ENCODE measurements at regions not wholly inside any gene's neighbourhood (a gene's known extent, or its start where the extent isn't known, plus 50 kb on each side); places are given as distances from the start of the nearest gene placed in this dataset.

- no CpG with 5 or more reads among the region's 6 CpGs for WGBS (ENCODE audit: extremely low coverage, insufficient read length, low lambda C conversion rate)
- Mint-ChIP-seq H3K27ac (no peak overlapping the region), H3K4me3 (no peak overlapping the region), H3K27me3 (ENCODE audit: low read depth) (peaks cover 2% of the 10 kb centered on the region), H3K9me3 (peaks cover 45 to 57% of the 10 kb centered on the region in 2 experiments), H3K36me3 (ENCODE audit: insufficient read depth in 1 of 3, low read depth in 3 of 3) (peaks cover 17 to 41% (median 26%) of the 10 kb centered on the region in 3 experiments), H3K4me1 (peaks cover 2 to 7% of the 10 kb centered on the region in 2 experiments; a peak in 3 of 4 replicates)
- H4K91ac ChIP-seq (ENCODE audit: insufficient read length, low read depth, low read length), result no peak overlapping the region
- H3K27ac ChIP-seq (ENCODE audit: insufficient read length, low read depth, low read length), result no peak overlapping the region
- no peak overlapping the region for H4K8ac ChIP-seq (replicated peaks; ENCODE audit: insufficient read length, low read depth, low read length)
- H3K79me2 ChIP-seq (ENCODE audit: insufficient read depth, low read length), result no peaks in the 10 kb centered on the region
- TF ChIP-seq CTCF (conservative IDR thresholded peaks at IDR 0.05), result no peak
- no peaks in the 10 kb centered on the region for H3K23me2 ChIP-seq (ENCODE audit: insufficient read length, low read depth, low read length, poor library complexity, severe bottlenecking)
- no peaks in the 10 kb centered on the region for H3K27me3 ChIP-seq (ENCODE audit: insufficient read depth, low read length)
- H3K79me1 ChIP-seq (ENCODE audit: insufficient read depth, low read depth, low read length, poor library complexity, severe bottlenecking), result no peaks in the 10 kb centered on the region
- peaks cover 13% of the 10 kb centered on the region for H3K9me3 ChIP-seq (ENCODE audit: control insufficient read depth, low read depth, low read length)
- no peak overlapping the region for H3K23ac ChIP-seq (ENCODE audit: insufficient read length, low read depth, low read length)
- no peak overlapping the region for H2BK20ac ChIP-seq (ENCODE audit: low read depth, low read length, poor library complexity, severe bottlenecking)
- H3K56ac ChIP-seq (ENCODE audit: insufficient read length, low read depth, low read length), result no peak overlapping the region
- no peak overlapping the region for H2AFZ ChIP-seq (ENCODE audit: low read length)
- no peak overlapping the region for H2BK15ac ChIP-seq (ENCODE audit: low read depth, low read length)
- no peaks in the 10 kb centered on the region for H3K4me1 ChIP-seq (ENCODE audit: insufficient read depth, low read length)
- H3K14ac ChIP-seq (ENCODE audit: insufficient read depth, low read length), result no peak overlapping the region
- no peak overlapping the region for H2BK5ac ChIP-seq (ENCODE audit: insufficient read length, low read length)
- H4K20me1 ChIP-seq (ENCODE audit: control insufficient read depth, insufficient read depth, insufficient read length), result no peaks in the 10 kb centered on the region
- no peak overlapping the region for H2AK5ac ChIP-seq (ENCODE audit: insufficient read length, low read length)
- H3K4me2 ChIP-seq (ENCODE audit: insufficient read depth, insufficient read length, low read length), result no peak overlapping the region
- DNase-seq, result no peak
- no peak overlapping the region for H3K4ac ChIP-seq (ENCODE audit: low read depth, low read length)
- no peak overlapping the region for H4K5ac ChIP-seq (ENCODE audit: insufficient read length, low read depth, low read length)
- no peak overlapping the region for H2BK120ac ChIP-seq (ENCODE audit: low read depth, low read length, poor library complexity, severe bottlenecking)
- no peak overlapping the region for H2BK12ac ChIP-seq (ENCODE audit: insufficient read length, low read depth, low read length)
- H3T11ph ChIP-seq (ENCODE audit: low read length), result no peak overlapping the region
- no peak overlapping the region for H3K9ac ChIP-seq (ENCODE audit: extremely low read depth, insufficient read length, low read length)
- no peak overlapping the region for H3K18ac ChIP-seq (ENCODE audit: insufficient read length, low read depth, low read length)
Observed at GRCh38 chr12:127174881-127175280, 1092.1 kb upstream of the TMEM132C start.

Measured in H9 (cell line).